H7 (cell line): ENCODE measurements at regions not wholly inside any gene's neighbourhood (a gene's known extent, or its start where the extent isn't known, plus 50 kb on each side); places are given as distances from the start of the nearest gene placed in this dataset.

Experiments used
- DNase-seq: peaks from one replicate; pipeline ENCODE4 v3.0.0; 2012
- H3K27me3 ChIP-seq: 2 replicates; pipeline ENCODE4 v1.6.0; 2011; ENCODE audit warnings: mild to moderate bottlenecking, low read length; ENCODE audit not compliant: control insufficient read depth, insufficient read depth
- H3K36me3 ChIP-seq: replicated peaks from 2 replicates; pipeline ENCODE4 v1.5.1; 2011; ENCODE audit warnings: low read length; ENCODE audit not compliant: control insufficient read depth, insufficient read depth
- H3K4me3 ChIP-seq: 2 replicates; pipeline ENCODE4 v1.5.1; 2011; ENCODE audit warnings: low read depth, mild to moderate bottlenecking, control low read depth, low read length, moderate library complexity; ENCODE audit not compliant: insufficient read depth

DNA sequence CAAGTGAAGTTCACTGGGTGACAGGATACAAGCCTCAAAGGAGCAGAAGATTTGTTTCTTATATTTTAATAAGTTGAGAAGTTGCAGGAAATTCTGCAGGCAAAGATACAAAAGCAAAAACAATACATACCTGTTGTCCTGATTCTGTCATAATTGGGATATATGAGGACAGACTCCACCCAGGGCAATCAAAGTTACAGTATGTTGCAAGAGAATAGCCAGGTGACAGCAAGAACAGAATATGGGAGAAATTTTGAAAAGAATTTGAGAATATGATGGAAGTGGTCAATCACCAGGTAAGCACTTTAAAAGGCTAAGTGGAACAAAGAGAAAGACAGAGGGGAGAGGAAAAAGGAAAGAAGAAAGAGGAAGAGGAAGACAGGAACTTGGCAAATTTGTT, 607.6 kb upstream of the ADGRL4 start:
- no peak for DNase-seq
- H3K36me3 ChIP-seq = no peaks in the 10 kb centered on the region
- no peaks in the 10 kb centered on the region for H3K27me3 ChIP-seq
- H3K4me3 ChIP-seq = no peak overlapping the region

- H3K27me3 ChIP-seq = no peaks in the 10 kb centered on the region
- DNase-seq = no peak
- no peak overlapping the region for H3K4me3 ChIP-seq
- no peaks in the 10 kb centered on the region for H3K36me3 ChIP-seq
Measured at GRCh38 chr1:79613046-79613445, 606.5 kb upstream of the ADGRL4 start.

- DNase-seq = no peak
- Histone ChIP-seq H3K27me3 (peaks cover 4% of the 10 kb centered on the region; the same call in 1 of the 2 replicates), H3K4me3 (no peak overlapping the region), H3K36me3 (no peaks in the 10 kb centered on the region)
Measured at GRCh38 chr1:79604490-79605198, 598.1 kb upstream of the ADGRL4 start.

DNA sequence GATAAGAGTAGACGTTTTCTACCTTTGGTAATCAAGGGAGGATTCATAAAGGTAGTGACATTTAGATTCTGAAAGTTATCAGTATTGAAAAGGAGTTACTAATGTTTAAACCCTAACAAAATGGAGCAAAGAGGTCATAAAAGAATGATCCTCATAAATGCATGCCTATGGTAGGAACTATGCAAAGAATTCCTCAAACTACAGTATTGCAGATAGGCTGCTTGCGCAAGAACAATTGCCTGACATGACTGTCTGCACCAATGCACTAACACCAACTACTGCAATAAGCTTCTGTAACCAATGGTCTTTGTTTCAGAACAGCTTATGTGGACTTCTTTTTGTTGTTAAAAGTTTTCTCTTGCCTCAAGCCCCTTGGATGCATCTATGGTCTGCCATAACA, 597.3 kb upstream of the ADGRL4 start:
- Histone ChIP-seq H3K27me3 (peaks cover 4% of the 10 kb centered on the region; the same call in 1 of the 2 replicates), H3K36me3 (no peaks in the 10 kb centered on the region), H3K4me3 (no peak overlapping the region)
- no peak for DNase-seq

GRCh38 chr1:79599257-79599656, 592.7 kb upstream of the ADGRL4 start:
- no peak for DNase-seq
- H3K36me3 ChIP-seq = no peaks in the 10 kb centered on the region
- no peak overlapping the region for H3K4me3 ChIP-seq
- no peaks in the 10 kb centered on the region for H3K27me3 ChIP-seq

GRCh38 chr1:79595931-79596330, 589.4 kb upstream of the ADGRL4 start:
- no peaks in the 10 kb centered on the region for H3K27me3 ChIP-seq
- DNase-seq = no peak
- H3K36me3 ChIP-seq = no peaks in the 10 kb centered on the region
- H3K4me3 ChIP-seq = no peak overlapping the region

GRCh38 chr1:79594121-79594698, 587.7 kb upstream of the ADGRL4 start:
- Histone ChIP-seq H3K36me3 (no peaks in the 10 kb centered on the region), H3K4me3 (no peak overlapping the region), H3K27me3 (no peaks in the 10 kb centered on the region)
- no peak for DNase-seq

GRCh38 chr1:79592707-79593106, 586.2 kb upstream of the ADGRL4 start:
- Histone ChIP-seq H3K27me3 (no peaks in the 10 kb centered on the region), H3K4me3 (no peak overlapping the region), H3K36me3 (no peaks in the 10 kb centered on the region)
- no peak for DNase-seq

- Histone ChIP-seq H3K36me3 (no peaks in the 10 kb centered on the region), H3K27me3 (no peaks in the 10 kb centered on the region), H3K4me3 (no peak overlapping the region)
- DNase-seq = no peak
Measured at GRCh38 chr1:79588719-79589118, 582.2 kb upstream of the ADGRL4 start.

GRCh38 chr1:79587229-79587628, 580.7 kb upstream of the ADGRL4 start:
- no peak for DNase-seq

GRCh38 chr1:79585801-79586200, 579.3 kb upstream of the ADGRL4 start:
- DNase-seq = no peak
- H3K27me3 ChIP-seq = no peaks in the 10 kb centered on the region
- H3K4me3 ChIP-seq = no peak overlapping the region
- no peaks in the 10 kb centered on the region for H3K36me3 ChIP-seq

More at GRCh38 chr1:79587229-79587628, 580.7 kb upstream of the ADGRL4 start:
- Histone ChIP-seq H3K4me3 (no peak overlapping the region), H3K27me3 (no peaks in the 10 kb centered on the region), H3K36me3 (no peaks in the 10 kb centered on the region)

- DNase-seq = no peak
- Histone ChIP-seq H3K36me3 (no peaks in the 10 kb centered on the region), H3K27me3 (no peaks in the 10 kb centered on the region), H3K4me3 (no peak overlapping the region)
Measured at GRCh38 chr1:79575424-79575823, 568.9 kb upstream of the ADGRL4 start.

DNA sequence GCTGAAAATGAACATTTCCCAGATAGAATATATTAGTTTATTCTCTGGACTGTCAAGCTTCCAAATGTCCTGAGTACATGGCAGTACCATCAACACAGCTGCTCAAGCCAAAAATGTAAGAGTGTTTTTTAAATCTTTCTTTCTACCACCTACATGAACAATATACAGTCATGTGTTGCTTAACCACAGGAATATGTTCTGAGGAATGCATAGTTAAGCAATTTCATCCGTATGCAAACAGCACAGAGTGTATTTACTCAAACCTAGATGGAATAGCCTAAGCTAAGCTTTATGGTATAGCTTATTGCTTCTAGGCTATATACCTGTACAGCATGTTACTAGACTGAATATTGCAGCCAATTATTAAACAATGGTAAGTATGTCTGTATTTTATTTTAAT, 561.9 kb upstream of the ADGRL4 start:
- Histone ChIP-seq H3K4me3 (no peak overlapping the region), H3K27me3 (no peaks in the 10 kb centered on the region), H3K36me3 (no peaks in the 10 kb centered on the region)
- no peak for DNase-seq

DNA sequence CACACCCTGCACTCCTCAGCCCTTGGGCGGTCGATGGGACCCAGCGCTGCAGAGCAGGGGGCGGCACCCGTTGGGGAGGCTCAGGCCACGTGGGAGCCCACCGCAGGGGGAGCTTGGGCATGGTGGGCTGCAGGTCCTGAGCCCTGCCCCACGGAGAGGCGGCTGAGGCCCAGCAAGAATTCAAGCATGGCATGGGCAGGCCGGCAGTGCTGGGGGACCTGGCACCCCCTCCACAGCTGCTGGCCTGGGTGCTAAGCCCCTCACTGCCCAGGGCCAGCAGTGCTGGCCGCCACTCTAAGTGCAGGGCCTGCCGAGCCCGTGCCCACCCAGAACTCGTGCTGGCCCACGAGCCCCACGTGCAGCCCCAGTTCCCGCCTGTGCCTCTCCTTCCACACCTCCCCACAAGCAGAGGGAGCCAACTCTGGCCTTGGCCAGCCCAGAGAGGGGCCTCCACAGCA, 555.0 kb upstream of the ADGRL4 start:
- H3K27me3 ChIP-seq = no peaks in the 10 kb centered on the region
- DNase-seq = no peak
- H3K36me3 ChIP-seq = no peaks in the 10 kb centered on the region
- no peak overlapping the region for H3K4me3 ChIP-seq

DNA sequence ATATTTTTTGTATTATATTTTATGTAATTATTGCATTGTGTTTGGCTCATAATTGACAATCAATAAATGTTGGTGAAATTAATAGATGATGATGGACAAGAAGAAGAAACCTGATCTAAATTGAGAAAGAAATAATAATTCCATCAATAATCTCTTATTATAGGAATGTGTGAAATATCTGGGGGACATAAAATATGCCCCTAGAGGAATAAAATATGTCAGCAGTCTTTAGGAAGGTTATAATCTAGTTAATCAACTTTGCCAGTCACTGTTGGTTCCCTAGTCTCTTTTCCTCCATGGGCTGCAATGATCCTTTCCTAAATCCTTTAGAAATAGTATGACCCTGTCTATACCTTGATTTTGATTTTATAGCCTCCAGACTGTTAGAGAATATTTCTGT, 549.7 kb upstream of the ADGRL4 start:
- DNase-seq = no peak
- H3K4me3 ChIP-seq = no peak overlapping the region

More for the DNA sequence above, 549.7 kb upstream of the ADGRL4 start:
- no peaks in the 10 kb centered on the region for H3K36me3 ChIP-seq
- H3K27me3 ChIP-seq = no peaks in the 10 kb centered on the region
